ENCODE measurements at regions not wholly inside any gene's neighbourhood (a gene's known extent, or its start where the extent isn't known, plus 50 kb on each side); places are given as distances from the start of the nearest gene placed in this dataset.

DNA sequence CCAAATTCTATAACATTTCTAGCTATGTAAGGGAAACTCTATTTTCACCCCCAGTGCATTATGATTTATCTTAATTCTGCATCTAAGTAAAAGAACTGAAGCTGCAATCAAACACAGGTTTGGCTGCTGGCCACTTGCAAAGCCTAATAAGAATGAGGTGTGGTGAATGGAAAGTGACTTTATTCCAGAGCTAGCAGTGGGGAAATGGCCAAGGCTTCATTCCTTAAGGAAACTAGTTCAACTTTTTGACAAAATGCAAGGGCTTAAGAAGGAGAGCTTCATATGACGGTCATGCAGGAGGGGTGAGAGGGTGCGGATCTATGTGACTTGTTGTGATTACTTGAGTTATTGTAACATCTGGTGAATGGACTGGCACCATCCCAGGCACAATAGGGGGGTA lies 1802.0 kb downstream of the SUCLG1 start:
- TF ChIP-seq CTCF (IDR thresholded peaks at IDR 0.05) (no peak), ZFX (IDR thresholded peaks at IDR 0.05; ENCODE audit: borderline replicate concordance) (no peak)

All from 22Rv1 (cell line).